SU-DHL-6 (cell line): ENCODE measurements at regions not wholly inside any gene's neighbourhood (a gene's known extent, or its start where the extent isn't known, plus 50 kb on each side); places are given as distances from the start of the nearest gene placed in this dataset.

ENCODE experiments used
- H2AFZ ChIP-seq: fragments of 200-600 bp; sonication (generic); 2 replicates; pipeline ENCODE4 v1.6.1; 2014; ENCODE audit warnings: low read depth, mild to moderate bottlenecking, moderate library complexity, mixed read lengths, antibody characterized with exemption, low read length; ENCODE audit not compliant: severe bottlenecking
- H3F3A ChIP-seq: fragments of 200-600 bp; shearing (Covaris generic); 2 replicates; pipeline ENCODE4 v1.6.0; 2016; ENCODE audit warnings: antibody characterized with exemption, mild to moderate bottlenecking; ENCODE audit not compliant: insufficient read depth
- H3K27ac ChIP-seq: fragments of 200-600 bp; sonication (generic); 2 replicates; pipeline ENCODE4 v1.5.1; 2016; ENCODE audit warnings: low read depth, mild to moderate bottlenecking, low read length, moderate library complexity, mixed read lengths
- H3K27me3 ChIP-seq: fragments of 200-600 bp; sonication (generic), shearing (Covaris generic); 2 replicates; pipeline ENCODE4 v1.6.0; 2014; ENCODE audit warnings: mild to moderate bottlenecking, low read length
- H3K36me3 ChIP-seq: fragments of 200-600 bp; sonication (generic); 2 replicates; pipeline ENCODE4 v1.6.1; 2014; ENCODE audit warnings: mild to moderate bottlenecking, low read length, mixed read lengths
- H3K4me2 ChIP-seq: fragments of 300-600, 200-600 bp; shearing (Covaris generic), sonication (generic); 2 replicates; pipeline ENCODE4 v1.6.0; 2014; ENCODE audit warnings: low read length, low read depth, mild to moderate bottlenecking; ENCODE audit not compliant: poor library complexity, severe bottlenecking
- H3K4me3 ChIP-seq: fragments of 200-600 bp; sonication (generic); 2 replicates; pipeline ENCODE4 v1.5.1; 2014; ENCODE audit warnings: antibody characterized with exemption, low read length, mild to moderate bottlenecking, mixed read lengths; ENCODE audit not compliant: insufficient read depth, poor library complexity, severe bottlenecking
- H3K79me2 ChIP-seq: fragments of 200-600 bp; sonication (generic); 2 replicates; pipeline ENCODE4 v1.6.1; 2014; ENCODE audit warnings: mild to moderate bottlenecking, low read length, moderate library complexity; ENCODE audit not compliant: insufficient read depth
- H3K9ac ChIP-seq: fragments of 200-600 bp; sonication (generic); 2 replicates; pipeline ENCODE4 v1.7.0; 2014; ENCODE audit warnings: mild to moderate bottlenecking, low read length
- H3K9me2 ChIP-seq: fragments of 200-600 bp; sonication (generic); replicated peaks from 2 replicates; pipeline ENCODE4 v1.6.1; 2014; ENCODE audit warnings: low read length; ENCODE audit not compliant: insufficient read depth
- H3K9me3 ChIP-seq: fragments of 200-600 bp; sonication (generic); 2 replicates; pipeline ENCODE4 v1.6.1; 2014; ENCODE audit warnings: low read length, mixed read lengths; ENCODE audit not compliant: insufficient read depth
- H4K20me1 ChIP-seq: fragments of 200-600 bp; sonication (generic); 2 replicates; pipeline ENCODE4 v1.6.1; 2014; ENCODE audit warnings: low read depth, mild to moderate bottlenecking, antibody characterized with exemption, low read length, moderate library complexity, mixed read lengths
- CTCF ChIP-seq: fragments of 200-600 bp; sonication (generic); IDR thresholded peaks from one replicate; pipeline ENCODE4 v1.5.1; 2017; ENCODE audit warnings: antibody characterized with exemption, mild to moderate bottlenecking, low read length, moderate library complexity; ENCODE audit not compliant: insufficient read depth, poor library complexity, severe bottlenecking
- EZH2phosphoT487 ChIP-seq: fragments of 200-600 bp; sonication (generic), shearing (Covaris generic); conservative IDR thresholded peaks from 2 replicates; pipeline ENCODE4 v1.6.1; 2018; ENCODE audit warnings: mild to moderate bottlenecking, antibody characterized with exemption, low read length, moderate library complexity, mixed read lengths

GRCh38 chr2:147468963-147469362, 375.9 kb upstream of the ACVR2A start:
- TF ChIP-seq CTCF: no peak
- TF ChIP-seq EZH2phosphoT487: no peak
- Histone ChIP-seq H3K4me2 (no peak overlapping the region), H3K27ac (no peak overlapping the region), H3K79me2 (no peaks in the 10 kb centered on the region), H3K36me3 (no peaks in the 10 kb centered on the region), H3K27me3 (no peaks in the 10 kb centered on the region), H2AFZ (no peak overlapping the region), H3K9ac (no peak overlapping the region), H3F3A (no peaks in the 10 kb centered on the region), H3K9me3 (no peaks in the 10 kb centered on the region), H3K4me3 (no peak overlapping the region), H3K9me2 (no peaks in the 10 kb centered on the region), H4K20me1 (no peaks in the 10 kb centered on the region)

- TF ChIP-seq CTCF: no peak
- no peak for TF ChIP-seq EZH2phosphoT487
- no peaks in the 10 kb centered on the region for H4K20me1 ChIP-seq
- no peaks in the 10 kb centered on the region for H3K36me3 ChIP-seq
- H3K27me3 ChIP-seq: no peaks in the 10 kb centered on the region
- no peak overlapping the region for H2AFZ ChIP-seq
- no peaks in the 10 kb centered on the region for H3K9me2 ChIP-seq
- H3K79me2 ChIP-seq: no peaks in the 10 kb centered on the region
- H3K27ac ChIP-seq: no peak overlapping the region
- H3K4me2 ChIP-seq: no peak overlapping the region
- no peaks in the 10 kb centered on the region for H3K9me3 ChIP-seq
- H3F3A ChIP-seq: no peaks in the 10 kb centered on the region
- no peak overlapping the region for H3K4me3 ChIP-seq
- no peak overlapping the region for H3K9ac ChIP-seq
Measured at GRCh38 chr2:147468349-147468748, 376.5 kb upstream of the ACVR2A start.

GRCh38 chr2:147467441-147467840, 377.4 kb upstream of the ACVR2A start:
- TF ChIP-seq CTCF (no peak), EZH2phosphoT487 (no peak)
- H3K27ac ChIP-seq: no peak overlapping the region
- no peaks in the 10 kb centered on the region for H4K20me1 ChIP-seq
- H3K79me2 ChIP-seq: no peaks in the 10 kb centered on the region
- no peaks in the 10 kb centered on the region for H3K9me2 ChIP-seq
- H3K36me3 ChIP-seq: no peaks in the 10 kb centered on the region
- H3K4me3 ChIP-seq: no peak overlapping the region
- no peaks in the 10 kb centered on the region for H3F3A ChIP-seq
- H2AFZ ChIP-seq: no peak overlapping the region
- no peak overlapping the region for H3K4me2 ChIP-seq
- H3K27me3 ChIP-seq: no peaks in the 10 kb centered on the region
- no peak overlapping the region for H3K9ac ChIP-seq
- no peaks in the 10 kb centered on the region for H3K9me3 ChIP-seq
